ENCODE measurements at regions not wholly inside any gene's neighbourhood (a gene's known extent, or its start where the extent isn't known, plus 50 kb on each side); places are given as distances from the start of the nearest gene placed in this dataset.

GRCh38 chr10:8430321-8430720 is 375.8 kb downstream of the GATA3 start:
- no peak overlapping the region for H3K4me3 ChIP-seq (replicated peaks in 1 of 2; ENCODE audit: low read depth in 1 of 2, low read length in 2 of 2)
- intact Hi-C loops (cut with micrococcal nuclease) = no loop called here
- no peaks in the 10 kb centered on the region for H3K9me2 ChIP-seq (ENCODE audit: insufficient read depth)
- ChIA-PET CTCF (no interaction called here), POLR2A (no interaction called here), RAD21 (ENCODE audit: low non-redundant PET in 1 of 2, low total read pairs in 2 of 2, uncharacterized antibody in 2 of 2, unreplicated experiment in 2 of 2) (no interaction called here)
- H3K9me3 ChIP-seq (ENCODE audit: control insufficient read depth in 1 of 2, insufficient read depth in 1 of 2, low read depth in 1 of 2, low read length in 2 of 2) = no peaks in the 10 kb centered on the region
- H3K9ac ChIP-seq (ENCODE audit: low read length) = no peak overlapping the region
- no peak overlapping the region for H3K4me2 ChIP-seq (ENCODE audit: low read length)
- H3K27me3 ChIP-seq (ENCODE audit: insufficient read depth, low read length) = no peaks in the 10 kb centered on the region
- BruUV-seq (replicated peaks) = no TSS peak
- no peak for TF ChIP-seq REST (IDR thresholded peaks at IDR 0.05; ENCODE audit: low read depth)
- no peak for TF ChIP-seq SP1 (IDR thresholded peaks at IDR 0.05; ENCODE audit: low read depth)
- TF ChIP-seq SIN3A (IDR thresholded peaks at IDR 0.05; ENCODE audit: low read depth) = no peak
- no peak for TF ChIP-seq MAX (IDR thresholded peaks at IDR 0.05)
- no peak for TF ChIP-seq ZBTB33 (IDR thresholded peaks at IDR 0.05; ENCODE audit: extremely low read depth, insufficient replicate concordance, low read length)
- TF ChIP-seq CTCF (IDR thresholded peaks at IDR 0.05 in 2 of 3, conservative IDR thresholded peaks at IDR 0.05 in 1 of 3; ENCODE audit: borderline replicate concordance in 1 of 3, insufficient read depth in 1 of 3, low read depth in 2 of 3, low read length in 2 of 3) = no peak
- TF ChIP-seq YY1 (IDR thresholded peaks at IDR 0.05; ENCODE audit: extremely low read depth, insufficient replicate concordance, low read depth, low read length) = no peak
- H3K27ac ChIP-seq (ENCODE audit: low read depth, low read length) = no peak overlapping the region
- DNase-seq (ENCODE audit: low read depth, low spot score) (no peak), ATAC-seq (no peak)
- H3K79me2 ChIP-seq (ENCODE audit: insufficient read depth, low read length) = no peaks in the 10 kb centered on the region
- no peak overlapping the region for H2AFZ ChIP-seq (ENCODE audit: low read depth, low read length, poor library complexity, severe bottlenecking)
- H3K4me1 ChIP-seq (ENCODE audit: control insufficient read depth in 1 of 2, insufficient read depth in 2 of 2, low read length in 2 of 2) = no peaks in the 10 kb centered on the region
- no peaks in the 10 kb centered on the region for H3K36me3 ChIP-seq (ENCODE audit: control insufficient read depth in 1 of 2, insufficient read depth in 2 of 2, low read length in 2 of 2)
- H4K20me1 ChIP-seq (ENCODE audit: insufficient read depth) = no peaks in the 10 kb centered on the region

All from HCT116 (cell line).